A673 (cell line): ENCODE measurements at regions not wholly inside any gene's neighbourhood (a gene's known extent, or its start where the extent isn't known, plus 50 kb on each side); places are given as distances from the start of the nearest gene placed in this dataset.

Source experiments
- BruUV-seq: library from RNA; stranded (reverse); fragments of 400-500 nt; replicated peaks from 2 replicates; lab custom pipeline; 2021; lab: Mats Ljungman, UMichigan
- CTCF ChIA-PET: fragments of 300-600 bp; sonication (Branson Sonifier 250); formaldehyde crosslinking; loops from one replicate; lab custom pipeline; 2022; ENCODE audit warnings: antibody characterized with exemption; lab: Charles Lee
- POLR2A ChIA-PET: fragments of 300-600 bp; sonication (Branson Sonifier 250); formaldehyde crosslinking; loops from one replicate; lab custom pipeline; 2022; ENCODE audit warnings: antibody characterized with exemption; ENCODE audit not compliant: low non-redundant PET; lab: Charles Lee
- DNase-seq: peaks from one replicate; pipeline ENCODE4 v3.0.0-alpha.2; 2015; ENCODE audit warnings: low spot score
- H3K27ac ChIP-seq: fragments of 200-600 bp; sonication (generic); 2 replicates; pipeline ENCODE4 v1.5.1; 2016; ENCODE audit warnings: mixed run types, low read depth, mild to moderate bottlenecking, mixed read lengths, antibody characterized with exemption, low read length; ENCODE audit not compliant: poor library complexity, severe bottlenecking
- H3K27me3 ChIP-seq: fragments of 200-600 bp; sonication (generic); replicated peaks from 2 replicates; pipeline ENCODE4 v1.6.1; 2017; ENCODE audit warnings: mixed run types, low read depth, mild to moderate bottlenecking, mixed read lengths, antibody characterized with exemption, low read length; ENCODE audit not compliant: insufficient read depth, poor library complexity
- H3K36me3 ChIP-seq: fragments of 200-600 bp; sonication (generic); 2 replicates; pipeline ENCODE4 v1.6.1; 2016; ENCODE audit warnings: mixed run types, mild to moderate bottlenecking, mixed read lengths, antibody characterized with exemption, low read length; ENCODE audit not compliant: insufficient read depth, poor library complexity, severe bottlenecking
- H3K4me1 ChIP-seq: fragments of 200-600 bp; sonication (generic); 2 replicates; pipeline ENCODE4 v1.6.1; 2017; ENCODE audit warnings: mixed run types, mild to moderate bottlenecking, mixed read lengths, antibody characterized with exemption, low read length; ENCODE audit not compliant: insufficient read depth, poor library complexity, severe bottlenecking
- H3K4me3 ChIP-seq: fragments of 200-600 bp; sonication (generic); 2 replicates; pipeline ENCODE4 v1.5.1; 2016; ENCODE audit warnings: low read depth, mixed run types, mild to moderate bottlenecking, mixed read lengths, low read length; ENCODE audit not compliant: poor library complexity, severe bottlenecking
- H3K9me3 ChIP-seq: fragments of 200-600 bp; sonication (generic); 2 replicates; pipeline ENCODE4 v1.6.1; 2016; ENCODE audit warnings: mixed run types, low read depth, mild to moderate bottlenecking, mixed read lengths, antibody characterized with exemption, low read length; ENCODE audit not compliant: poor library complexity, severe bottlenecking
- EZH2 ChIP-seq: fragments of 200-600 bp; sonication (generic); IDR thresholded peaks from 2 replicates; pipeline ENCODE4 v1.6.1; 2017; ENCODE audit warnings: borderline replicate concordance, low read depth, mild to moderate bottlenecking, mixed read lengths, antibody characterized with exemption, low read length; ENCODE audit not compliant: poor library complexity, severe bottlenecking
- intact Hi-C: fragments of 100-400 bp; cut with micrococcal nuclease; formaldehyde crosslinking; loops from one replicate; pipeline ENCODE4 v1.10.0; 2022; ENCODE audit not compliant: unreplicated experiment
- TF ChIP-seq, protein P1 (sequence below): fragments of 300-800, 200-600 bp; sonication (generic); conservative IDR thresholded peaks from 2 replicates; pipeline ENCODE4 v1.5.1; 2017; ENCODE audit warnings: low read depth, mild to moderate bottlenecking, antibody characterized with exemption, low read length, moderate library complexity, mixed read lengths

DNA sequence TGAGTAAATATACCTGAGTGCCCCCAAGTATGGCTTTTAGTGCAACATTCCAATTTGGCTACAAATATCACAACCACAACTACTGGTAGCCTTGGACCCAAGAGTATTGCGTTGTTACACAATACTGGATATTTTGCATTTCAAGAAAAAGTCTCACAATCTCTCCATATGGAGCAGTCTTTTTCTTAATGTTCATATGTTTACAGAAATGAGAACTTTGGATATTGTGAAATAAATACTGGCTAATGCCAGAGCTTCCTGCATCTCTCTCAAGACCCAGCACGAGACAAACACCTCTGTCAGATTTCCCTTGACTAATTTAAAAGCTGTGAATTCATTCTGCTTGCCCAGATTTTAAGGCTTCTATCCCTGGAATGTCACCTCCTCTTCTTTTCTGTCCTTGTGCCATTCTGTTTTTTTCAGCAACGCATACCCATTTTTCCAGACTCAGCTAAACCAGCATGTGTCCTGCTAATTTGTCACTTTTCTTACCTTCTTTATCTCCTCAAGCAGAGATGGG, 136.2 kb upstream of the BACE2 start:
- Histone ChIP-seq H3K4me1 (no peaks in the 10 kb centered on the region), H3K27me3 (no peaks in the 10 kb centered on the region), H3K9me3 (no peaks in the 10 kb centered on the region), H3K4me3 (no peak overlapping the region), H3K36me3 (no peaks in the 10 kb centered on the region), H3K27ac (no peak overlapping the region)
- TF ChIP-seq EZH2 = no peak
- TF ChIP-seq, protein P1, sequence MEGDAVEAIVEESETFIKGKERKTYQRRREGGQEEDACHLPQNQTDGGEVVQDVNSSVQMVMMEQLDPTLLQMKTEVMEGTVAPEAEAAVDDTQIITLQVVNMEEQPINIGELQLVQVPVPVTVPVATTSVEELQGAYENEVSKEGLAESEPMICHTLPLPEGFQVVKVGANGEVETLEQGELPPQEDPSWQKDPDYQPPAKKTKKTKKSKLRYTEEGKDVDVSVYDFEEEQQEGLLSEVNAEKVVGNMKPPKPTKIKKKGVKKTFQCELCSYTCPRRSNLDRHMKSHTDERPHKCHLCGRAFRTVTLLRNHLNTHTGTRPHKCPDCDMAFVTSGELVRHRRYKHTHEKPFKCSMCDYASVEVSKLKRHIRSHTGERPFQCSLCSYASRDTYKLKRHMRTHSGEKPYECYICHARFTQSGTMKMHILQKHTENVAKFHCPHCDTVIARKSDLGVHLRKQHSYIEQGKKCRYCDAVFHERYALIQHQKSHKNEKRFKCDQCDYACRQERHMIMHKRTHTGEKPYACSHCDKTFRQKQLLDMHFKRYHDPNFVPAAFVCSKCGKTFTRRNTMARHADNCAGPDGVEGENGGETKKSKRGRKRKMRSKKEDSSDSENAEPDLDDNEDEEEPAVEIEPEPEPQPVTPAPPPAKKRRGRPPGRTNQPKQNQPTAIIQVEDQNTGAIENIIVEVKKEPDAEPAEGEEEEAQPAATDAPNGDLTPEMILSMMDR = no peak
- BruUV-seq = no TSS peak
- ChIA-PET POLR2A (no interaction called here), CTCF (no interaction called here)
- DNase-seq = no peak
- intact Hi-C loops = no loop called here

DNA sequence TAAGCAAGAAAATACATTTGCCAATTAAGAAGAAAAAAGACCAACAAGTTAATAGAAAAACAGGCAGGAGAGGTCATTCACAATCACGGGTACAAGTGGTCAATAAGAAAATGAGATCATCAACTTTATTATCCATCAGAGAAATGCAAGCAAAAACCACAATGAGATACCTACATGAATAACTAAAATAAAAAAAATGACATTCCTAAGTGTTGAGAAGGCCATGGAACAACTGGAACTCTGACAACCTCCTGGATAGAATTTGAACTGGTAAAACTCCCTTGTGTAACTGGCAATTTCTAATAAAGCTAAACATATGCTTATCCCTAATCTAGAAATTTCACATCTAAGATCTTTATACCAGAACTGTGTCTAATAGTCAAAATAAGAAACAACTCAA, 135.4 kb upstream of the BACE2 start:
- no peak overlapping the region for H3K27ac ChIP-seq
- no peaks in the 10 kb centered on the region for H3K27me3 ChIP-seq
- BruUV-seq = no TSS peak
- POLR2A ChIA-PET = no interaction called here
- TF ChIP-seq EZH2 = no peak
- TF ChIP-seq, protein P1 = no peak
- H3K9me3 ChIP-seq = no peaks in the 10 kb centered on the region
- no peaks in the 10 kb centered on the region for H3K36me3 ChIP-seq
- CTCF ChIA-PET = no interaction called here
- no peak for DNase-seq
- H3K4me1 ChIP-seq = no peaks in the 10 kb centered on the region
- no peak overlapping the region for H3K4me3 ChIP-seq
- intact Hi-C loops = no loop called here

DNA sequence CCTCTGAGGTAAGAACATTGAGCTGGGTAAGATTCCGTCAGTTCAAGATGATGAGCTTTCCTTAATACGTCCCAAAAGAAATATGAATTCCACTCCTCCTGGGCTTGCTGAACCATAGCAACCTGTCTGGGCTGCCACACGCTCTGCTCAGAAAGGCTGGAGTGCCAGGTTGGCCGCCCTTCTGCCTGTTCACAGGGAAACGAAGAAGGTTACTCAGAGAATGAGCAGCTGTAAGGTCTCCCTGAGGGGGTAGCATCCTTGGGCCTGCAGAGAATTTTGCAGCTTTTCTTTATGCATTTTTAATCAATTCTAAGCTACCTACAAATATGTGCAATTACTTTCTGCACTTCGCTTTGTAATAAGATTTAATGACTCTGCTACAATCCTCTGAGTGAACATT, 130.7 kb upstream of the BACE2 start:
- ChIA-PET CTCF (no interaction called here), POLR2A (no interaction called here)
- Histone ChIP-seq H3K27me3 (no peaks in the 10 kb centered on the region), H3K27ac (no peak overlapping the region), H3K4me1 (no peaks in the 10 kb centered on the region), H3K9me3 (peaks cover 4% of the 10 kb centered on the region), H3K4me3 (no peak overlapping the region), H3K36me3 (no peaks in the 10 kb centered on the region)
- BruUV-seq = no TSS peak
- intact Hi-C loops = no loop called here
- no peak for DNase-seq
- no peak for TF ChIP-seq EZH2
- TF ChIP-seq, protein P1 = no peak
